ENCODE measurements at regions not wholly inside any gene's neighbourhood (a gene's known extent, or its start where the extent isn't known, plus 50 kb on each side); places are given as distances from the start of the nearest gene placed in this dataset.

- TF ChIP-seq CTCF (IDR thresholded peaks at IDR 0.05; ENCODE audit: insufficient read depth, low read depth, low read length, missing control alignments), result no peak
- H3K4me3 ChIP-seq (ENCODE audit: low read length), result no peak overlapping the region
- DNase-seq (ENCODE audit: low read depth), result no peak
Observed at GRCh38 chr11:70541699-70542098, 143.4 kb downstream of the CTTN start.

GRCh38 chr11:70542406-70542805 lies 144.1 kb downstream of the CTTN start:
- H3K4me3 ChIP-seq (ENCODE audit: low read length), result no peak overlapping the region
- no peak for TF ChIP-seq CTCF (IDR thresholded peaks at IDR 0.05; ENCODE audit: insufficient read depth, low read depth, low read length, missing control alignments)
- DNase-seq (ENCODE audit: low read depth), result no peak

GRCh38 chr11:70542811-70543210 lies 144.5 kb downstream of the CTTN start:
- no peak overlapping the region for H3K4me3 ChIP-seq (ENCODE audit: low read length)
- DNase-seq (ENCODE audit: low read depth), result no peak
- no peak for TF ChIP-seq CTCF (IDR thresholded peaks at IDR 0.05; ENCODE audit: insufficient read depth, low read depth, low read length, missing control alignments)

GRCh38 chr11:70543611-70544010 lies 145.3 kb downstream of the CTTN start:
- no peak for TF ChIP-seq CTCF (IDR thresholded peaks at IDR 0.05; ENCODE audit: insufficient read depth, low read depth, low read length, missing control alignments)
- DNase-seq (ENCODE audit: low read depth), result no peak
- H3K4me3 ChIP-seq (ENCODE audit: low read length), result no peak overlapping the region

- H3K4me3 ChIP-seq (ENCODE audit: low read length), result no peak overlapping the region
- no peak for DNase-seq (ENCODE audit: low read depth)
- no peak for TF ChIP-seq CTCF (IDR thresholded peaks at IDR 0.05; ENCODE audit: insufficient read depth, low read depth, low read length, missing control alignments)
Observed at GRCh38 chr11:70544067-70544773, 145.9 kb downstream of the CTTN start.

GRCh38 chr11:70544774-70545609 lies 146.7 kb downstream of the CTTN start:
- DNase-seq (ENCODE audit: low read depth), result no peak
- no peak overlapping the region for H3K4me3 ChIP-seq (ENCODE audit: low read length)
- no peak for TF ChIP-seq CTCF (IDR thresholded peaks at IDR 0.05; ENCODE audit: insufficient read depth, low read depth, low read length, missing control alignments)

Measured in epithelial cell of esophagus (primary cell).